Natural killer cell (primary cell): ENCODE measurements at regions not wholly inside any gene's neighbourhood (a gene's known extent, or its start where the extent isn't known, plus 50 kb on each side); places are given as distances from the start of the nearest gene placed in this dataset.

ENCODE experiments used
- ATAC-seq, 3 donors: fragments of 150-1000 bp in 2 of 3; fragments of 200-7000 bp in 1 of 3; cut with Tn5 transposase; 1 replicate in 1 of 3; 2 replicates in 2 of 3; pipeline ENCODE4 v1.10.0; 2021; ENCODE audit warnings: mild to moderate bottlenecking in 2 of 3, moderate library complexity in 2 of 3
- DNase-seq, 2 donors: peaks; one replicate each; pipeline versions ENCODE4 v3.0.0 to v3.0.0-alpha.2; 2013 to 2021; ENCODE audit warnings: mixed read lengths in 1 of 2
- H3K27ac ChIP-seq: one replicate; pipeline ENCODE4 v1.5.1; 2013; ENCODE audit warnings: mild to moderate bottlenecking, low read length
- H3K27me3 ChIP-seq: one replicate; pipeline ENCODE4 v1.6.1; 2013; ENCODE audit warnings: low read length; ENCODE audit not compliant: control insufficient read depth, insufficient read depth
- H3K36me3 ChIP-seq: one replicate; pipeline ENCODE4 v1.6.1; 2013; ENCODE audit warnings: low read length; ENCODE audit not compliant: control insufficient read depth, insufficient read depth
- H3K4me1 ChIP-seq: one replicate; pipeline ENCODE4 v1.6.1; 2013; ENCODE audit warnings: low read length; ENCODE audit not compliant: control insufficient read depth, insufficient read depth
- H3K4me3 ChIP-seq: one replicate; pipeline ENCODE4 v1.5.1; 2013; ENCODE audit warnings: low read length
- H3K9me3 ChIP-seq: one replicate; pipeline ENCODE4 v1.6.1; 2013; ENCODE audit warnings: low read length; ENCODE audit not compliant: control insufficient read depth, insufficient read depth
- H3K27ac Mint-ChIP-seq, 2 donors: one replicate each; pipeline ENCODE4 v1.8.0; 2022; ENCODE audit warnings: mild to moderate bottlenecking in 2 of 2, mixed read lengths in 2 of 2, moderate library complexity in 1 of 2
- H3K27me3 Mint-ChIP-seq, 2 donors: one replicate each; pipeline ENCODE4 v1.8.0; 2022; ENCODE audit warnings: low read depth in 2 of 2, mixed read lengths in 2 of 2
- H3K36me3 Mint-ChIP-seq: one replicate; pipeline ENCODE4 v1.8.0; 2022; ENCODE audit warnings: mixed read lengths
- H3K4me1 Mint-ChIP-seq, 2 donors: one replicate each; pipeline ENCODE4 v1.8.0; 2022; ENCODE audit warnings: mixed read lengths in 2 of 2
- H3K4me3 Mint-ChIP-seq: one replicate; pipeline ENCODE4 v1.8.0; 2022; ENCODE audit warnings: mild to moderate bottlenecking, moderate library complexity, mixed read lengths
- H3K9me3 Mint-ChIP-seq, 2 donors: one replicate each; pipeline ENCODE4 v1.8.0; 2022; ENCODE audit warnings: mixed read lengths in 2 of 2
- CTCF ChIP-seq: fragments of 200-600 bp; IDR thresholded peaks from one replicate; pipeline ENCODE4 v1.8.0; 2022; ENCODE audit warnings: antibody characterized with exemption
- WGBS: methylation state at CpG from one replicate; pipeline ENCODE4 v1.1.7; 2013; ENCODE audit warnings: missing lambda C conversion rate; ENCODE audit not compliant: insufficient coverage; 5-methylcytosine and 5-hydroxymethylcytosine counted together
- intact Hi-C: fragments of 100-400 bp; cut with micrococcal nuclease; formaldehyde crosslinking; loops from one replicate; pipeline ENCODE4 v1.14.2; 2022

DNA sequence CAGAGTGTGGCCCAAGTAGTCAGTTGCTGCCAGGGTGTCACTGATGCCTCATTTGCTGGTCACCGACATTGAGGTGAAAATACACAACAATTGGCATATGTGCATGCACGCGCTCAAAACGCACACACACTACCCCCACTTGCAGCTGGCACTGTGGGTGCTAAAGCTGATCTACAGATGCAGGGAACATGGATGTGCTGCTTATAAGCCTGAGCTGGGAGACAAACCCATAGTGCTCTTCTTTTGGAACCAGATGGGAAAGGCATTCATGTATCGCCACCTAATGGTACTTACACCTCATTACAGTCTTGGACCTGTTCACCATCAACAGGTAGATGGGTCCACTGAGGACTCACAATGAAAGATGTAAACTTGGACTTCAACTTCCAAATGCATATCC lies 70.3 kb upstream of the CAMK1G start:
- H3K4me3 Mint-ChIP-seq = no peak overlapping the region
- Histone ChIP-seq H3K4me1 (no peaks in the 10 kb centered on the region), H3K27ac (no peak overlapping the region), H3K36me3 (no peaks in the 10 kb centered on the region), H3K9me3 (no peaks in the 10 kb centered on the region), H3K27me3 (no peaks in the 10 kb centered on the region), H3K4me3 (no peak overlapping the region)
- no peak for TF ChIP-seq CTCF
- H3K27ac Mint-ChIP-seq = no peak overlapping the region
- intact Hi-C loops = no loop called here
- H3K9me3 Mint-ChIP-seq = no peaks in the 10 kb centered on the region
- DNase-seq (peak in 1 of 2 donors; percentile 6), ATAC-seq (no peak)
- H3K4me1 Mint-ChIP-seq = no peaks in the 10 kb centered on the region
- H3K27me3 Mint-ChIP-seq = peaks cover 6 to 11% of the 10 kb centered on the region in 2 donors
- no peaks in the 10 kb centered on the region for H3K36me3 Mint-ChIP-seq
- WGBS = 80% methylated on average over 5 of the region's 5 CpGs

DNA sequence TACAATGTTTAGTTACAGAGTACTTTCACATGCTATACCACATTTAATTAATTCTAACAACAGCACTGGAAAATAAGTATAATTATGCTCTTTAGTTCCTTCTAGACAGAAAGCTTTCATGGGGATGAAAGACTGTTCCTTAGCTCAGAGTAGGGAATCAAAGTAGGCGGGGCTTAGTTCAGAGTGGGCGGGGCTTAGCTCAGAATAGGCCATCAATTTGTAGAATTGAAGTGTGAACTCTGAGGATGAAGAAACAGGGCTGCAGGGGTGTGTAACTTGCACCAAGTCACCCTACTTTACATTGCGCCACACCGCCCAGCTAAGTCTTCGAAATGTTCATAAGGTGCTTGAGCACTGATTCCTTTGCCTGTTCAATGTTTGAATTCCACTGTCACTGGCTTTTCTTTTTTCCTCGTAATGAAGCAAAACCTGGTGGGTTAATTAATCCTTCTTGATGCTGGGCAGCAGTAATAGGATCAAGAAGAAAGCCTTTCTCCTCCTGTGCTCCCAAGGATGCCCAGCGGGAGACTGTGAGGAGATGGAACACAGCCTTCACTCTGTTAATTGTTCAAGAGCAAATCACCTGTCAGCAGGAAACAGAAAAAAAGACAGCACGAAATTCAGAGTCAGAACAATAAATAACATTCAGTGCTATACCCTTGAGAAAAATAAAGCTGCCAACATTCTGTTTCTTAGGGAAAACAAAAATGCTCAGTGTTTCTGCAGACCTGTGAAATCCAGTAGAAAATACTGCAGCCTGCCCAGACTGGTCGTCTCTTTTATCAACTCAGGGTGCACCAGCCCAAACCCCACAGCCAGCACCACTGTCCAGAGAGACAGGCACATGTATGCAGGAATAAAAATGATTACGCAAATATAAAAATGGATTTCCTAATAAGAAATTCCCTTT lies 66.5 kb upstream of the CAMK1G start:
- no peak for DNase-seq
- Histone ChIP-seq H3K9me3 (no peaks in the 10 kb centered on the region), H3K36me3 (no peaks in the 10 kb centered on the region), H3K27me3 (no peaks in the 10 kb centered on the region), H3K4me3 (no peak overlapping the region), H3K4me1 (no peaks in the 10 kb centered on the region), H3K27ac (no peak overlapping the region)
- 79% methylated on average over 10 of the region's 10 CpGs for WGBS
- Mint-ChIP-seq H3K9me3 (no peaks in the 10 kb centered on the region), H3K27me3 (peaks cover 6 to 10% of the 10 kb centered on the region in 2 donors), H3K36me3 (no peaks in the 10 kb centered on the region), H3K4me1 (no peaks in the 10 kb centered on the region), H3K27ac (no peak overlapping the region), H3K4me3 (no peak overlapping the region)
- intact Hi-C loops = no loop called here
- ATAC-seq = no peak
- no peak for TF ChIP-seq CTCF

DNA sequence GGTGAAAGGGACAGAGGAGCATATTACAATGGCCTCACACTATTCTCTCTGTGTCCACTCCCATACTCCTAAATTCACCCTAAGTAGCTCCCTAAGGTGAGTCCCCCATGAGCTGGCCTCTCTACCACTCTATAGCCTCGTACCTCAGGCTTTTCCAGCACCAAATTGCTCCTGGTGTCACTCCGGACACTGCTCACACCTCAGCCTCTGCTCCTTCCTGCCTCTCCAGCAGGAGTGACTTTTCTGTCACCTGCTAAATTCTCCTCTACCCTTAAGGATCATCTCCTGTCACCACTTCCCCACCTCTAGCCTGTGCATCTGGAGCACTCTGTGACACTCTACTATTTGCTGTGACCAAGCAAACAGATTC lies 65.8 kb upstream of the CAMK1G start:
- Mint-ChIP-seq H3K27me3 (peaks cover 6 to 10% of the 10 kb centered on the region in 2 donors), H3K4me1 (no peaks in the 10 kb centered on the region), H3K36me3 (no peaks in the 10 kb centered on the region), H3K27ac (no peak overlapping the region), H3K9me3 (no peaks in the 10 kb centered on the region), H3K4me3 (no peak overlapping the region)
- H3K4me3 ChIP-seq = no peak overlapping the region
- H3K27me3 ChIP-seq = no peaks in the 10 kb centered on the region
- no peaks in the 10 kb centered on the region for H3K4me1 ChIP-seq
- H3K36me3 ChIP-seq = no peaks in the 10 kb centered on the region
- H3K27ac ChIP-seq = no peak overlapping the region
- ATAC-seq (no peak), DNase-seq (no peak)
- TF ChIP-seq CTCF = no peak
- WGBS = 75% methylated on average over 2 of the region's 2 CpGs
- no peaks in the 10 kb centered on the region for H3K9me3 ChIP-seq
- intact Hi-C loops = no loop called here

GRCh38 chr1:209519786-209520185 lies 63.7 kb upstream of the CAMK1G start:
- no peak overlapping the region for H3K4me3 Mint-ChIP-seq
- ATAC-seq (no peak), DNase-seq (no peak)
- no peaks in the 10 kb centered on the region for H3K4me1 Mint-ChIP-seq
- Histone ChIP-seq H3K36me3 (no peaks in the 10 kb centered on the region), H3K4me1 (no peaks in the 10 kb centered on the region), H3K9me3 (no peaks in the 10 kb centered on the region), H3K27me3 (no peaks in the 10 kb centered on the region), H3K4me3 (no peak overlapping the region), H3K27ac (no peak overlapping the region)
- WGBS = 80% methylated on average over 4 of the region's 4 CpGs
- no peak overlapping the region for H3K27ac Mint-ChIP-seq
- peaks cover 10 to 15% of the 10 kb centered on the region in 2 donors for H3K27me3 Mint-ChIP-seq
- intact Hi-C loops = no loop called here
- H3K36me3 Mint-ChIP-seq = no peaks in the 10 kb centered on the region
- no peak for TF ChIP-seq CTCF
- H3K9me3 Mint-ChIP-seq = no peaks in the 10 kb centered on the region
